NCI-H2029 (cell line): ENCODE measurements at regions not wholly inside any gene's neighbourhood (a gene's known extent, or its start where the extent isn't known, plus 50 kb on each side); places are given as distances from the start of the nearest gene placed in this dataset.
"Not testable (repeated sequence)": the region's sequence is repeated elsewhere in the genome, so short reads cannot be mapped to it uniquely, and the experiment has no call there.

Experiments
- DNase-seq: peaks from one replicate; lab custom pipeline; 2025; lab: John Stamatoyannopoulos, UW

- DNase-seq = no peak
These were observed 324.0 kb upstream of the PDE3A start for GRCh38 chr12:20044351-20044750.

DNA sequence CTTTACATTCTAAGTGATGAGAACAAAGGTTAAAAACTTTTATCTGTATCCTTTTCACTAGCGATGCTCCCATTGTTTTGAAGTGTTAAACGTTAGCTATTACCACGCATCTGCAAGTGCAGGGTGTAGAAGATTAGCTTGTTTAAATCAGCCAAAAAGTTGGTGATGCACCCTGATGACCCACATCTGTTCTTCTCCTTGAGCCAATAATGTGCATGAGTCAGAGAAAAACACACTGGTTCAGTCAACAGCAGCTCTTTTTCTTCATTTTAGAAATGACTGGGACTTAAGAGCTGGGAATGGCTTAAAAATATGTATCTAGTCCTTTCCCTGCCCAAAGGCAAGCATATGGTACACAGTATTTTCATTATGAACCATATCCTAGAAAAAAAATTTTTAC is 323.5 kb upstream of the PDE3A start:
- DNase-seq = no peak

DNA sequence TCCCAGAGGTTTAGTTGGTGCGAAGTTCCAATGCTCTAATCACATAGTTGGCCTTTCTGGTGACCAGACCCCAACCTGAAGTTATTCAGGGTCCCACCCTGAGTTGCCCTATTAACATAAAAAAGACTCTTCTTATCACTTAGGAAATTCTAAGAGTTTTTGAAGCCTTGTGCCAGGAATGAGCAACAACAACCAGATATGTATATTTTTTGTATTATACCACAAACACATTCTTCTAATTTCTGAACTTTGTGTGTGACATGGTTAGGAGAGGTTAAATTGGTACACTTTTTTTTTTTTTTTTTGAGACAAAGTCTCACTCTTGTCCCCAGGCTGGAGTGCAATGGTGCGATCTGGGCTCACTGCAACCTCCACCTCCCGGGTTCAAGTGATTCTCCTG is 320.4 kb upstream of the PDE3A start:
- DNase-seq = no peak

DNA sequence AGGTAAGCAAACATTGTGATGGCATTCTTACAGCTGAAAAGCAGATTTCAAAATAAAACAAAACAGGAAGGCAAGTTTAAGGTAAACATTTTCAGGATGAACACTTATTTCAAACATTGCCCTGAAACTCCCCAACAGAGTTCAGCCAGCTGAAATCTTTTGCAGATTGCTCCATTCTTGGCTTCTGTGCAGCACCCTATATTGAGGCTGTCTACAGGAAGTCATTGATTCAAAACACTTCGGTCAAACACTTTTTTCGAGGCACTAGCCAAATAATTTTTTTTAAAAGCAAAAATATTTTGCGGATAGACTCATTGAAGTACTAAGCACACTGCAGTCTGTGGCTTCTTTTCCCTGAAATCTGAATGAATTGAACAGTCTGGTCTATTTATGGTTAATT is 318.1 kb upstream of the PDE3A start:
- DNase-seq = no peak

DNA sequence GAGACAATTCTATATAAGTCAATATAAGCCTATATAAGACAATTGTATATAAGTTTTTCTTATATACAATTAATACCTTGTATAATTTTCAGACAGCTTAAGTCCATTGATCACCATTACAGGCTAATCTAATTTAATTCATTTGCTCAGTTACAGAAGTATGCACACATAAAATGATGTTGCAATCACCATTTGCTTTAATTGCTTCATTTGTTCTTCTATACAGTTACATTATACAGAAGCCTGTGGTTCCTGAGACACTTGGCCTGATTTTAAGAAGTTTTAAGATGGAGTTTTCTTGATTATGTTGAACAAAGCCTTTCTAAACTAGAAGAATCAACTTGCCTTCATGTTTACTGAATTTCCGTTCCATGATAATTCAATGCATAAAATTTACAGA is 314.6 kb upstream of the PDE3A start:
- no peak for DNase-seq

DNA sequence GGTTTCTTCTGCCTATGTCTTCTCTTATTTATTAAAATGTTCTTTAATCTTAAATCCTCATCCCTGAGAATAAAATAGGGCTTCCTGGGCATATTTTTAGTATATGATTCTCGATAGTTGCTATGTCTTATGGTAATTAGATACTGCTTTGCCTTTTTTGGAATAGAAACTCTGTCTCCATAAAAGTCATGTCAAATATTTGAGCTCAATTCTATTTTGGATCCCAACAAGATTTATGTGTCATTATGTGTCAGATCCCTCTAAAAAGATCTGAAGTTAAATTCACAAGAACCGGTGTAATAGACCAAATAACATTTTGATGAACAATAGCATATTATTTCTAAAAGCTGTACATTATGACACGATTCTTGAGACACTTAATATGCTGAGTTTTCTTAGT is 312.5 kb upstream of the PDE3A start:
- no peak for DNase-seq

- no peak for DNase-seq
These were observed 310.9 kb upstream of the PDE3A start for GRCh38 chr12:20057398-20057797.

DNA sequence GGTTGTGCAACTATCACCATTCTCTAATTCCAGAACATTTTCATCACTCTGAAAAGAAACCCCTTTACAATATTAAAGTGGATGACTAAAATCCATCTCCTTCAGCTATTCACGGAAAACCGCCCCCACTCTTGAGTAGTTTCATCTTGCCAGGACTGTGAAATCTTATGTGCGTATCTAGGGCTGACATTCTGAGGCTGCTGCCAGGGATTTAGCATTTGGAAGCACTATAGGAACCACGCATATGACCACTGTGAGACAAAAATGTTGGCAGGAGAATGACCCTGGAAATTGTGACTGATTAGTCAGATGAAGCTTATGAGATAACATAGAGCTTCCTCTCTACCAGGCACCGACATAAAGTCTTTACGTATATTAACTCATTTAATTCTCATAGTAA is 305.2 kb upstream of the PDE3A start:
- DNase-seq = no peak

DNA sequence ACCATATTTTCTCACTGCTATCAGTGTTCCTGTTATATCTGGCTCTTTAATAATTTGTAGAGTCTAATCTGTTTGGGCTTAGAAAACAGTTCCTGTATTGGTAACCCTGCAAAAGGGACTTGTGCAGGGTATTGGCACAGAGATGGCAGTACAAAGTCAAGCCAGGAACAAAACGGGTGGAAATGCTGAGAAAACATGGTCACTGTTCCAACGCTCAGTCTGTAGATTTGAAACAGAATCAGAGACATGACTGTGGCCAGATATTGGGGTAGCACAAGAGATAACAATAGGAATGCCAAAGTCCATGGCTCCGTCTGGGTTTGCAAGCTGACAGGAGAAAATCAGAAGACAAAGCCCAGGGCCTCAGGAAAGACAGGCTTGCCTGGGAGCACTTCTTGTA is 290.7 kb upstream of the PDE3A start:
- DNase-seq = no peak

- no peak for DNase-seq
These were observed 279.3 kb upstream of the PDE3A start for GRCh38 chr12:20089077-20089476.

DNA sequence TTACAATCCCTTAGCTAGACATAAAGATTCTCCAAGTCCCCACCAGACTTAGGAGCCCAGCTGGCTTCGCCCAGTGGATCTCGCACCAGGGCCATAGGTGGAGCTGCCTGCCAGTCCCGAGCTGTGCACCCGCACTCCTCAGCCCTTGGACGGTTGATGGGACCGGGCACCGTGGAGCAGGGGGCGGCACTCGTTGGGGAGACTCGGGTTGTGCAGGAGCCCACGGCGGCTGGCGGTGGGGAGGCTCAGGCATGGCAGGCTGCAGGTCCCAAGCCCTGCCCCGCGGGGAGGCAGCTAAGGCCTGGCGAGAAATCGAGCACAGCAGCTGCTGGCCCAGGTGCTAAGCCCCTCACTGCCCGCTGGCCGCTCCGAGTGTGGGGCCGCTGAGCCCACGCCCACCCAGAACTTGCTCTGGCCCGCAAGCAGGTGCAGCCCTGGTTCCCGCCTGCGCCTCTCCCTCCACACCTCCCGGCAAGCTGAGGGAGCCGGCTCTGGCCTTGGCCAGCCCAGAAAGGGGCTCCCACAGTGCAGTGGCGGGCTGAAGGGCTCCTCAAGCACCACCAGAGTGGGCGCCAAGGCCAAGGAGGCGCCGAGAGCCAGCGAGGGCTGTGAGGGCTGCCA is 275.0 kb upstream of the PDE3A start:
- not testable (repeated sequence) for DNase-seq

DNA sequence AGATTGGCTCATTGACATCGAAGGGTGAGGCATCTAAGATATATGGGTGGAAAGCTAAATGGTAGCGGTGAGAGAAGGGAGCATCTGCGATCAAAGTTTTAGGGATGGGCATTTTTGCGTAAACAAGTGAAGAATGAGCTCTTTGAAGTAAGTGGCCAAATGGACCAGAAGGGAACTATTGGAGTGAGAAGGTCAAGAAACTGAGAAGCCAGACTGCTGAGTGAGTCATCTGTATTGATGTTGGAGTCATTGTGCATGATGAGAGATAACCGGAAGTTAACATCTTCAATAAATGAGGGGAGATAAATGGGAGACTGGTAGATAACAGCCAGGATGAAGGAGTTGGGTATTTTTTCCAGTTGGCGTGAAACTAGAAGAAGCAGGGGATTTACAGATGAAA is 271.9 kb upstream of the PDE3A start:
- no peak for DNase-seq

- no peak for DNase-seq
These were observed 270.7 kb upstream of the PDE3A start for GRCh38 chr12:20097626-20098025.

DNA sequence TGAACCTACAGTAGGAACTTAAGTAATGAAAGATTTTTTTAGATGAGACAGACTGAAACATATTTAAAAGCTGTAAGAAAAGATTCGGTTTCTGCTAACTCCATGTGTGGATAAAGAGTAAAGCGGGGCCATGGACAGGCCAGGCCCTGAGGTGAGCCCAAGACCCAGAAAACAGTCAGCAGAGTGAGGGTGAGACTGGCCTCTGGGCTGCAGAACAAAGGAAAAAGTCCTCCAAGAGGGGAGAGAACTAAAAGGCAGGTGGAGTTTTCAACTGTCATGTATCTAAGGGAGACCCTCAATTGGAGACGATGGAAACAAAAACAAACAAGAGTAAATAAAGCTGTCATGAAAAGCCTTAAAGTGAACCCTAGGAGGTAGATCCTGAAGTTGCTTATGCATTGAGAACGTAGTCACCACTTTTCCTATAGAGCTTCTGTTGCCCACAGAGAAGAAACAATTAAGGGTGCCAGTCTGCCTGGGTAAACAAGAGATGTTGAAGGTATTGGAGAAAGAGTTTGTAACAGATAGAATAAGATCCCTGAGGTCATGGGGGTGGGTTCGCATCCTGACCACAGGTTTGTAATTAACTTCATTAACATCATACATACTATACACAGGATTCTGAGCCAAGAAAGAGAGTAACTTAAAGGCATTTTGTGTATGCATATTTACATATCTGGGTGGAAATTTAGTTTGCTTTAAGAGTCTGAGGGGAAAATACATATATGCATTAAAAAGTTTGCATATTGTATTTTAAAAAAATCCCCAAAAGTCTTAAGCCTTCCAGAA is 268.7 kb upstream of the PDE3A start:
- no peak for DNase-seq

DNA sequence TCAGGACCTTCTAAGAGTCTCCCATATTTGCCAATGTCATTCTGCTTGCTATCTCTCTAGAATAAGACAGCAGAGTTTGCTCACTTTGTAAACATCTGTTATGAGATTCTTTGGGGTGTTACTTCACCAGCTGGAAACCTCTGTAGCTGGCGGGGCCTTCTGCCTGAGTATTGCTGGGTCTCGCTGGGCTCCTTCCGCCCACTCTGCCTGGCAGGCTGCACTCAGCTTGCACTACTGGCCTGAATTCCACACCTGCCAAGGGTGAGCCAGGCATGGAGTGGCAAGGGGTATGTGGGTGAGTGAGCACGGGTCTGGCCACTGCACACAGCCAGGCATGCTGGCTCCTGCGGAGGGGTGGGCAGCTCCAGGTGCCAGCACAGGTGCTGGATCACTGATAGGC is 267.3 kb upstream of the PDE3A start:
- DNase-seq = no peak

- DNase-seq = no peak
These were observed 262.4 kb upstream of the PDE3A start for GRCh38 chr12:20105943-20106342.

- no peak for DNase-seq
These were observed 258.7 kb upstream of the PDE3A start for GRCh38 chr12:20109676-20110075.

- DNase-seq = not testable (repeated sequence)
These were observed 253.0 kb upstream of the PDE3A start for GRCh38 chr12:20115371-20115770.

DNA sequence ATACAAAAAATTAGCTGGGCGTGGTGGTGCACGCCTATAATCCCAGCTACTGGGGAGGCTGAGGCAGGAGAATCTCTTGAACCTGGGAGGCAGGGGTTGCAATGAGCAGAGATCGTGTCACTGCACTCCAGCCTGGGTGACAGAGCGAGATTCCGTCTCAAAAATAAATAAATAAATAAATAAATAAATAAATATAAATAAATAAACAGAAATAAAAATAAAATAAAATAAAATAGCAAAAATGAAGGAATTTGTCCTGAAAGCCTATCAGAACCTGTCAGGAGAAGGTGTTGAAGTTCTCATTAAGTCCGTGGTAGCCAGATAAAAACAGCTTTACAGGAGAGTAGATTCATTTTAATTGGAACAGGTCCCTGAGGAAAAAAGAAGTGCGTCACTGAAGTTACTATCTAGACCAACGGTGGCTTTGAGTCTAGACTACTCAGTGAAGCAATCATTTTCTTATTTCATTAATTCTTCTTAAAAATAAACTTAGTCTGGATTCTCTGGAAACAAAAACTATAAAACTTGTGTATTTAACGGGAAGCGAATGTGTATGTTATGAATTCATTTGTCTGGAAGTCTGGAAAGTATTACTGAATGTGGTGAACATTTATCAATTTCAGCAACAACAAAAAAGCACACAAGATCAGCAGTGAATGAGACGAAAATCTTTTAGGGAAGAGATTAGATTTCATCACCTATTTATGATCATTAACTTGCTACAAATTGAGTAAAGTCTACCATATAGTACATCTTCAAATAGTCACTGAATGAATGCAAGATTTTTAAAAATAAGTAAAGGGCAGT is 248.5 kb upstream of the PDE3A start:
- DNase-seq = no peak

DNA sequence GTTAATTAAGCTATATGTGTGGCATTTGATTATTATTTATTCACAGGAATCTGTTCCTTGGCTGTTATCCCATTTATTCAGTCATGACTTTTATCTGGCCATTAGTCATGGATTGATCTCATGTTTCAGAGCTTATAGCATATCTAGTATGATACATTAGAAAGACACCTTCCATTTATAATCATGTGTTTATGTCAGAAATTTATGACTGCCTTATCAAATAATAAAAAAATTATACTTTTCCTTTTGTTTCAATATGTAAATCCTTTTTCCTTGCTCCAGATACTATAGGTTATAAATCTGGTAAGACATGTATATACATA is 248.0 kb upstream of the PDE3A start:
- no peak for DNase-seq

- no peak for DNase-seq
These were observed 246.1 kb upstream of the PDE3A start for GRCh38 chr12:20122274-20122673.

- DNase-seq = no peak
These were observed 244.9 kb upstream of the PDE3A start for GRCh38 chr12:20123465-20123864.

GRCh38 chr12:20125276-20125798 is 243.0 kb upstream of the PDE3A start:
- DNase-seq = no peak
